Endothelial cell of umbilical vein (primary cell): ENCODE measurements at regions not wholly inside any gene's neighbourhood (a gene's known extent, or its start where the extent isn't known, plus 50 kb on each side); places are given as distances from the start of the nearest gene placed in this dataset.

Source experiments
- EZH2 ChIP-seq: IDR thresholded peaks from 2 replicates; pipeline ENCODE4 v1.6.1; 2012; ENCODE audit warnings: borderline replicate concordance, low read depth, mild to moderate bottlenecking, moderate library complexity, low read length, inconsistent platforms; ENCODE audit not compliant: severe bottlenecking
- JUN ChIP-seq: IDR thresholded peaks from 2 replicates; pipeline ENCODE4 v1.6.1; 2011; ENCODE audit warnings: borderline replicate concordance, low read depth; ENCODE audit not compliant: insufficient read length, insufficient read depth
- POLR2A ChIP-seq: IDR thresholded peaks from 2 replicates; pipeline ENCODE4 v1.6.1; 2012; ENCODE audit warnings: low read depth, mild to moderate bottlenecking, control low read depth, low read length
- POLR2AphosphoS5 ChIP-seq: IDR thresholded peaks from 2 replicates; pipeline ENCODE4 v1.6.1; 2012; ENCODE audit warnings: low read depth, mild to moderate bottlenecking, control low read depth, low read length, moderate library complexity; ENCODE audit not compliant: insufficient read depth
- TF ChIP-seq, protein P1 (sequence below), 2 donors: IDR thresholded peaks; 1 replicate in 1 of 2; 2 replicates in 1 of 2; pipeline ENCODE4 v1.5.1; 2011; ENCODE audit warnings: low read length in 2 of 2, mild to moderate bottlenecking in 2 of 2, moderate library complexity in 2 of 2, control low read depth in 1 of 2, inconsistent platforms in 1 of 2, low read depth in 1 of 2; ENCODE audit not compliant: insufficient read depth in 1 of 2; ENCODE audit errors: extremely low read depth in 1 of 2
- TF ChIP-seq, protein P2 (sequence below): IDR thresholded peaks from 2 replicates; pipeline ENCODE4 v1.6.1; 2011; ENCODE audit not compliant: insufficient read depth, insufficient read length

DNA sequence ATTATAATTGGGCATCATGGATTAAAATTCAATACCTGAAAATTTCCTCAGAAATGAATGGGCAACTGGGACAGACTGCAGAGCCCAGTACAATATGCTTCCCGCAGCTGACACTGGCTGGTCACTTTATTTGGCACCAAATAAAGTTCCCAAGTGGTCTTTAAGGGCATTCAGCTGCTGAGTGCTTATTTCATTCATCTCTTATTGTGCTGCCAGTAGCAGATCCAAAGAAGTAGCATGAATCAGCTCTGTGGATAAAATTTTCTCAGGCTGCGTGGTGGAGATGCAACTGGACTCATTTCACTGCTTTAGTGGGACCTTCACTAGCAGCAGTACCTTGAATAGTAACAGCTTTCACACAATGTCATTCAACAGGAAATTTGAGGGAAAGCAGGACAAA is 226.3 kb upstream of the ADGRL2 start:
- TF ChIP-seq, protein P1, sequence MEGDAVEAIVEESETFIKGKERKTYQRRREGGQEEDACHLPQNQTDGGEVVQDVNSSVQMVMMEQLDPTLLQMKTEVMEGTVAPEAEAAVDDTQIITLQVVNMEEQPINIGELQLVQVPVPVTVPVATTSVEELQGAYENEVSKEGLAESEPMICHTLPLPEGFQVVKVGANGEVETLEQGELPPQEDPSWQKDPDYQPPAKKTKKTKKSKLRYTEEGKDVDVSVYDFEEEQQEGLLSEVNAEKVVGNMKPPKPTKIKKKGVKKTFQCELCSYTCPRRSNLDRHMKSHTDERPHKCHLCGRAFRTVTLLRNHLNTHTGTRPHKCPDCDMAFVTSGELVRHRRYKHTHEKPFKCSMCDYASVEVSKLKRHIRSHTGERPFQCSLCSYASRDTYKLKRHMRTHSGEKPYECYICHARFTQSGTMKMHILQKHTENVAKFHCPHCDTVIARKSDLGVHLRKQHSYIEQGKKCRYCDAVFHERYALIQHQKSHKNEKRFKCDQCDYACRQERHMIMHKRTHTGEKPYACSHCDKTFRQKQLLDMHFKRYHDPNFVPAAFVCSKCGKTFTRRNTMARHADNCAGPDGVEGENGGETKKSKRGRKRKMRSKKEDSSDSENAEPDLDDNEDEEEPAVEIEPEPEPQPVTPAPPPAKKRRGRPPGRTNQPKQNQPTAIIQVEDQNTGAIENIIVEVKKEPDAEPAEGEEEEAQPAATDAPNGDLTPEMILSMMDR (IDR thresholded peaks at IDR 0.05; ENCODE audit: extremely low read depth in 1 of 2, insufficient read depth in 1 of 2, low read depth in 1 of 2, low read length in 2 of 2) = no peak
- TF ChIP-seq, protein P2, sequence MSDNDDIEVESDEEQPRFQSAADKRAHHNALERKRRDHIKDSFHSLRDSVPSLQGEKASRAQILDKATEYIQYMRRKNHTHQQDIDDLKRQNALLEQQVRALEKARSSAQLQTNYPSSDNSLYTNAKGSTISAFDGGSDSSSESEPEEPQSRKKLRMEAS = no peak
- TF ChIP-seq JUN (no peak), POLR2A (no peak), EZH2 (no peak), POLR2AphosphoS5 (no peak)
